ENCODE measurements at regions not wholly inside any gene's neighbourhood (a gene's known extent, or its start where the extent isn't known, plus 50 kb on each side); places are given as distances from the start of the nearest gene placed in this dataset.

- TF ChIP-seq, protein P1, sequence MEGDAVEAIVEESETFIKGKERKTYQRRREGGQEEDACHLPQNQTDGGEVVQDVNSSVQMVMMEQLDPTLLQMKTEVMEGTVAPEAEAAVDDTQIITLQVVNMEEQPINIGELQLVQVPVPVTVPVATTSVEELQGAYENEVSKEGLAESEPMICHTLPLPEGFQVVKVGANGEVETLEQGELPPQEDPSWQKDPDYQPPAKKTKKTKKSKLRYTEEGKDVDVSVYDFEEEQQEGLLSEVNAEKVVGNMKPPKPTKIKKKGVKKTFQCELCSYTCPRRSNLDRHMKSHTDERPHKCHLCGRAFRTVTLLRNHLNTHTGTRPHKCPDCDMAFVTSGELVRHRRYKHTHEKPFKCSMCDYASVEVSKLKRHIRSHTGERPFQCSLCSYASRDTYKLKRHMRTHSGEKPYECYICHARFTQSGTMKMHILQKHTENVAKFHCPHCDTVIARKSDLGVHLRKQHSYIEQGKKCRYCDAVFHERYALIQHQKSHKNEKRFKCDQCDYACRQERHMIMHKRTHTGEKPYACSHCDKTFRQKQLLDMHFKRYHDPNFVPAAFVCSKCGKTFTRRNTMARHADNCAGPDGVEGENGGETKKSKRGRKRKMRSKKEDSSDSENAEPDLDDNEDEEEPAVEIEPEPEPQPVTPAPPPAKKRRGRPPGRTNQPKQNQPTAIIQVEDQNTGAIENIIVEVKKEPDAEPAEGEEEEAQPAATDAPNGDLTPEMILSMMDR (conservative IDR thresholded peaks at IDR 0.05; ENCODE audit: low read depth in 2 of 2), result no peak
- TF ChIP-seq ZNF331 (CRISPR knock-in tag; IDR thresholded peaks at IDR 0.05; ENCODE audit: low read depth) (no peak), EZH2 (IDR thresholded peaks at IDR 0.05; ENCODE audit: low read depth, unreplicated experiment) (no peak), ZNF114 (CRISPR knock-in tag; IDR thresholded peaks at IDR 0.05) (no peak)
Measured at GRCh38 chr2:188869550-188869949, 104.6 kb upstream of the COL3A1 start (continued).

DNA sequence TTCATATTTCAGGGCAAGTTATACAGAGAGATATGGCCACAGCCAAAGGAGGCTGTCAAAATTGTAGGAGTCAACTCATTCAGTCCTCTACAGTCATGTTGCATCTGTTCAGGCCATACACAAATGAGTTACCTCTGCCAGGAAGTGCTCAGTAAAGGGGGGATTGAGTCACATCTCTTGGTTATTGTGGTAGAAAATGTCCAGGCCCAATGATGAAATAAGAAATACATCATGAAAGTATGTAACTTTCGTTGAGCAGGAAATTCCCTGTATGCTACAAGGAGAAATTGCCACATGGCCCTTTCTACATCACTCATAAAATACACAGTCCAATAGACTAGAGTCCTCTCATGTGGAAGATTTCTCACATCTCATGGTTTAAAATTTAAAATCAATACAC is 103.9 kb upstream of the COL3A1 start:
- H3K4me3 ChIP-seq, result no peak overlapping the region
- no peaks in the 10 kb centered on the region for H3K4me1 ChIP-seq (ENCODE audit: insufficient read depth)
- no peaks in the 10 kb centered on the region for H3F3A ChIP-seq (replicated peaks; ENCODE audit: low read depth)
- 0 out of 2 replicates have a peak, but pooled peaks cover 5% of the 10 kb centered on the region for H3K36me3 ChIP-seq (ENCODE audit: insufficient read depth)
- no peaks in the 10 kb centered on the region for H3K27me3 ChIP-seq (ENCODE audit: insufficient read depth)
- H3K4me2 ChIP-seq, result no peak overlapping the region
- no peaks in the 10 kb centered on the region for H3K79me2 ChIP-seq (replicated peaks; ENCODE audit: insufficient read depth)
- H3K27ac ChIP-seq (ENCODE audit: low read depth), result no peak overlapping the region
- 0 out of 2 replicates have a peak, but pooled peaks cover 6% of the 10 kb centered on the region for H3K9me2 ChIP-seq (ENCODE audit: insufficient read depth)
- no peaks in the 10 kb centered on the region for H4K20me1 ChIP-seq (replicated peaks; ENCODE audit: insufficient read depth)
- ATAC-seq (no peak), DNase-seq (ENCODE audit: low spot score) (no peak)
- Mint-ChIP-seq H3K4me1 (peaks cover 3% of the 10 kb centered on the region; the same call in 2 of the 3 replicates), H3K36me3 (ENCODE audit: low read depth) (peaks cover 5% of the 10 kb centered on the region; the same call in 2 of the 3 replicates), H3K9me3 (peaks cover 14% of the 10 kb centered on the region), H3K27me3 (ENCODE audit: insufficient read depth, low read depth, poor library complexity) (no peaks in the 10 kb centered on the region), H3K27ac (no peak overlapping the region), H3K4me3 (no peak overlapping the region)
- 0 out of 2 replicates have a peak overlapping the region, but pooled peaks have one; percentile 56 for H2AFZ ChIP-seq
- TF ChIP-seq ZNF114 (CRISPR knock-in tag; IDR thresholded peaks at IDR 0.05) (no peak), CREB1 (CRISPR knock-in tag; IDR thresholded peaks at IDR 0.05; ENCODE audit: low read depth) (no peak), EZH2phosphoT487 (IDR thresholded peaks at IDR 0.05; ENCODE audit: unreplicated experiment) (no peak), STAT1 (IDR thresholded peaks at IDR 0.05; ENCODE audit: unreplicated experiment) (no peak), ZNF331 (CRISPR knock-in tag; IDR thresholded peaks at IDR 0.05; ENCODE audit: low read depth) (no peak), POLR2AphosphoS5 (IDR thresholded peaks at IDR 0.05; ENCODE audit: low read depth) (no peak), ETS1 (IDR thresholded peaks at IDR 0.05) (no peak), EZH2 (IDR thresholded peaks at IDR 0.05; ENCODE audit: low read depth, unreplicated experiment) (no peak)
- TF ChIP-seq, protein P1 (conservative IDR thresholded peaks at IDR 0.05; ENCODE audit: low read depth in 2 of 2), result no peak
- TF ChIP-seq, protein P2, sequence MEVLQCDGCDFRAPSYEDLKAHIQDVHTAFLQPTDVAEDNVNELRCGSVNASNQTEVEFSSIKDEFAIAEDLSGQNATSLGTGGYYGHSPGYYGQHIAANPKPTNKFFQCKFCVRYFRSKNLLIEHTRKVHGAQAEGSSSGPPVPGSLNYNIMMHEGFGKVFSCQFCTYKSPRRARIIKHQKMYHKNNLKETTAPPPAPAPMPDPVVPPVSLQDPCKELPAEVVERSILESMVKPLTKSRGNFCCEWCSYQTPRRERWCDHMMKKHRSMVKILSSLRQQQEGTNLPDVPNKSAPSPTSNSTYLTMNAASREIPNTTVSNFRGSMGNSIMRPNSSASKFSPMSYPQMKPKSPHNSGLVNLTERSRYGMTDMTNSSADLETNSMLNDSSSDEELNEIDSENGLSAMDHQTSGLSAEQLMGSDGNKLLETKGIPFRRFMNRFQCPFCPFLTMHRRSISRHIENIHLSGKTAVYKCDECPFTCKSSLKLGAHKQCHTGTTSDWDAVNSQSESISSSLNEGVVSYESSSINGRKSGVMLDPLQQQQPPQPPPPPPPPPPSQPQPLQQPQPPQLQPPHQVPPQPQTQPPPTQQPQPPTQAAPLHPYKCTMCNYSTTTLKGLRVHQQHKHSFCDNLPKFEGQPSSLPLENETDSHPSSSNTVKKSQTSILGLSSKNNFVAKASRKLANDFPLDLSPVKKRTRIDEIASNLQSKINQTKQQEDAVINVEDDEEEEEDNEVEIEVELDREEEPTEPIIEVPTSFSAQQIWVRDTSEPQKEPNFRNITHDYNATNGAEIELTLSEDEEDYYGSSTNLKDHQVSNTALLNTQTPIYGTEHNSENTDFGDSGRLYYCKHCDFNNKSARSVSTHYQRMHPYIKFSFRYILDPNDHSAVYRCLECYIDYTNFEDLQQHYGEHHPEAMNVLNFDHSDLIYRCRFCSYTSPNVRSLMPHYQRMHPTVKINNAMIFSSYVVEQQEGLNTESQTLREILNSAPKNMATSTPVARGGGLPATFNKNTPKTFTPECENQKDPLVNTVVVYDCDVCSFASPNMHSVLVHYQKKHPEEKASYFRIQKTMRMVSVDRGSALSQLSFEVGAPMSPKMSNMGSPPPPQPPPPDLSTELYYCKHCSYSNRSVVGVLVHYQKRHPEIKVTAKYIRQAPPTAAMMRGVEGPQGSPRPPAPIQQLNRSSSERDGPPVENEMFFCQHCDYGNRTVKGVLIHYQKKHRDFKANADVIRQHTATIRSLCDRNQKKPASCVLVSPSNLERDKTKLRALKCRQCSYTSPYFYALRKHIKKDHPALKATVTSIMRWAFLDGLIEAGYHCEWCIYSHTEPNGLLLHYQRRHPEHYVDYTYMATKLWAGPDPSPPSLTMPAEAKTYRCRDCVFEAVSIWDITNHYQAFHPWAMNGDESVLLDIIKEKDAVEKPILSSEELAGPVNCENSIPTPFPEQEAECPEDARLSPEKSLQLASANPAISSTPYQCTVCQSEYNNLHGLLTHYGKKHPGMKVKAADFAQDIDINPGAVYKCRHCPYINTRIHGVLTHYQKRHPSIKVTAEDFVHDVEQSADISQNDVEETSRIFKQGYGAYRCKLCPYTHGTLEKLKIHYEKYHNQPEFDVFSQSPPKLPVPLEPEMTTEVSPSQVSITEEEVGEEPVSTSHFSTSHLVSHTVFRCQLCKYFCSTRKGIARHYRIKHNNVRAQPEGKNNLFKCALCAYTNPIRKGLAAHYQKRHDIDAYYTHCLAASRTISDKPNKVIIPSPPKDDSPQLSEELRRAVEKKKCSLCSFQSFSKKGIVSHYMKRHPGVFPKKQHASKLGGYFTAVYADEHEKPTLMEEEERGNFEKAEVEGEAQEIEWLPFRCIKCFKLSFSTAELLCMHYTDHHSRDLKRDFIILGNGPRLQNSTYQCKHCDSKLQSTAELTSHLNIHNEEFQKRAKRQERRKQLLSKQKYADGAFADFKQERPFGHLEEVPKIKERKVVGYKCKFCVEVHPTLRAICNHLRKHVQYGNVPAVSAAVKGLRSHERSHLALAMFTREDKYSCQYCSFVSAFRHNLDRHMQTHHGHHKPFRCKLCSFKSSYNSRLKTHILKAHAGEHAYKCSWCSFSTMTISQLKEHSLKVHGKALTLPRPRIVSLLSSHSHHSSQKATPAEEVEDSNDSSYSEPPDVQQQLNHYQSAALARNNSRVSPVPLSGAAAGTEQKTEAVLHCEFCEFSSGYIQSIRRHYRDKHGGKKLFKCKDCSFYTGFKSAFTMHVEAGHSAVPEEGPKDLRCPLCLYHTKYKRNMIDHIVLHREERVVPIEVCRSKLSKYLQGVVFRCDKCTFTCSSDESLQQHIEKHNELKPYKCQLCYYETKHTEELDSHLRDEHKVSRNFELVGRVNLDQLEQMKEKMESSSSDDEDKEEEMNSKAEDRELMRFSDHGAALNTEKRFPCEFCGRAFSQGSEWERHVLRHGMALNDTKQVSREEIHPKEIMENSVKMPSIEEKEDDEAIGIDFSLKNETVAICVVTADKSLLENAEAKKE (CRISPR knock-in tag; IDR thresholded peaks at IDR 0.05), result no peak
